Activated T-cell treated with anti-CD3 and anti-CD28 coated beads, Interleukin-2, amount 50 U/mL, for 24 hours (primary cell): ENCODE measurements at regions not wholly inside any gene's neighbourhood (a gene's known extent, or its start where the extent isn't known, plus 50 kb on each side); places are given as distances from the start of the nearest gene placed in this dataset.
"Not testable (repeated sequence)": the region's sequence is repeated elsewhere in the genome, so short reads cannot be mapped to it uniquely, and the experiment has no call there.

Source experiments
- DNase-seq: peaks from one replicate; pipeline ENCODE4 v3.0.0-alpha.2; 2020
- H3K27ac Mint-ChIP-seq: 2 replicates; pipeline ENCODE4 v1.8.0; 2020; ENCODE audit warnings: mild to moderate bottlenecking, mixed read lengths
- H3K27me3 Mint-ChIP-seq: 2 replicates; pipeline ENCODE4 v1.8.0; 2020; ENCODE audit warnings: mixed read lengths
- H3K36me3 Mint-ChIP-seq: 2 replicates; pipeline ENCODE4 v1.8.0; 2020; ENCODE audit warnings: low read depth, mixed read lengths
- H3K4me1 Mint-ChIP-seq: 2 replicates; pipeline ENCODE4 v1.8.0; 2020; ENCODE audit warnings: low read depth, mixed read lengths
- H3K4me3 Mint-ChIP-seq: 2 replicates; pipeline ENCODE4 v1.8.0; 2020; ENCODE audit warnings: mild to moderate bottlenecking, moderate library complexity, mixed read lengths
- H3K9me3 Mint-ChIP-seq: 2 replicates; pipeline ENCODE4 v1.8.0; 2020; ENCODE audit warnings: mixed read lengths

DNA sequence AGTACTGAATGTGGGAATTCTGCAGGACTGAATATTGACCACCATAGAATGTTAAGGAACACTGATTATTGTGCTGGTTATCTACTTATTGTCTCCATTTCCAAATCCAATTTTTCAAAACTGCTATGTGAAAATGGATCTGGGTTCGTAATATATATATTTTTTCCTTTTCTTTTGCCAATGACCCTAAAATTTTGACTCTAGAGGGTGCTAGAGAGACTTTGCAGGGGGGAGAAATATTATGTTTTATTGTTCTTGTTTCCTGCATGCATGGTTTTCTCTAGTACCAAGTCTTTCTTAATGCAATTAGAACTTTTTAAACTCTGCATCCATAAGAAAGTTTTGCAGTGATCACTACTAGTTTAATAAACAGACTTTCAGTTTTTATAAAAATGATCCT lies 1256.9 kb downstream of the BRINP3 start:
- H3K27ac Mint-ChIP-seq: no peak overlapping the region
- no peak overlapping the region for H3K4me3 Mint-ChIP-seq
- H3K4me1 Mint-ChIP-seq: no peaks in the 10 kb centered on the region
- no peaks in the 10 kb centered on the region for H3K36me3 Mint-ChIP-seq
- peaks cover 11% of the 10 kb centered on the region for H3K9me3 Mint-ChIP-seq
- no peak for DNase-seq
- no peaks in the 10 kb centered on the region for H3K27me3 Mint-ChIP-seq

DNA sequence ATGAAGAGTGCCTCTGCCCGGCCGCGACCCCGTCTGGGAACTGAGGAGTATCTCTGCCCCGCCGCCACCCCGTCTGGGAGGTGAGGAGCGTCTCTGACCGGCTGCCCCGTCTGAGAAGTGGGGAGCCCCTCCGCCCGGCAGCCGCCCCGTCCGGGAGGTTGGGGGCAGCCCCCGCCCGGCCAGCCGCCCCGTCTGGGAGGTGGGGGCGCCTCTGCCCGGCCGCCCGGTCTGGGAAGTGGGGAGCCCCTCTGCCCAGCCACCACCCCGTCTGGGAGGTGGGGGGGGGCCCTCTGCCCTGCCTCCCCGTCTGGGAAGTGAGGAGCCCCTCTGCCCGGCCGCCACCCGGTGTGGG lies 1251.9 kb downstream of the BRINP3 start:
- not testable (repeated sequence) for H3K27ac Mint-ChIP-seq, H3K4me1 Mint-ChIP-seq, H3K4me3 Mint-ChIP-seq, DNase-seq, H3K27me3 Mint-ChIP-seq, H3K36me3 Mint-ChIP-seq
- H3K9me3 Mint-ChIP-seq: peaks cover 11% of the 10 kb centered on the region

DNA sequence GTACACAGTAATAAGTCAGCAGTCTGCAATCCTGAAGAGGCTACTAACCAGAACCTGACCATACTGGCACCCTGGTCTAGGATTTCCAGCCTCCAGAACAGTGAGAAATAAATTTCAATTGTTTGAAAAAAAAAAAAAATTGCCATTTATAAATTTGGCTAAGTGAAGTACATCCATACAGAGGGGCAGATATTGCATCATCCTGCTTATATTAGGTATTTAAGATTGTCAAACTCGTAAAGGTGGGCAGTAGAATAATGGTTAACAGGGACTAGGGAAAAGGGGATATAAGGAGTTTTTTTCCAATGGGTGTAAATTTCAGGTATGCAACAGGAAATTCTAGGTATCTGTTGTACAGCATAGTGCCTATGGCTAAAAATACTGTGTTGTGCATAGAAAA lies 1250.9 kb downstream of the BRINP3 start:
- no peak overlapping the region for H3K27ac Mint-ChIP-seq
- peaks cover 9% of the 10 kb centered on the region for H3K9me3 Mint-ChIP-seq
- DNase-seq: no peak
- H3K4me1 Mint-ChIP-seq: no peaks in the 10 kb centered on the region
- H3K4me3 Mint-ChIP-seq: no peak overlapping the region
- no peaks in the 10 kb centered on the region for H3K27me3 Mint-ChIP-seq
- H3K36me3 Mint-ChIP-seq: no peaks in the 10 kb centered on the region

DNA sequence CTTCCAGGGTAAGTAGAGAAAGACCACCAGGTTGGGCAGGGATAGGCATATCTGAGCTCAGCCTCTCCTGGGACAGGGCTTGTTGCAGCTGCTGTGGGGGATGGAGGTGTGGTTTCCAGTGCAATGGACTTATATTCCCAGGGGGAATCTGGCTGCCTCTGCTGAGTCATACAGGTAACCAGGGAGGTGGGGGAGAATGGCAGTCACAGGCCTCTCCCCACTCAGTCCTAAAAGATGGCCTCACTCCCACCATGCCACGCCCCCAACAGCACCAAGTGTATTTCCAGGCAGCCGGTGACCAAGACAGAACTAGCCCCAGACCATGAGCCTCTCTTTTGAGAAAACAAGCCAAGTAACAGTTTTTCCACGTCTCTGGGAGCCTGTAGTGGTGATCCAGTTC lies 1240.7 kb downstream of the BRINP3 start:
- Mint-ChIP-seq H3K4me1 (no peaks in the 10 kb centered on the region), H3K9me3 (peaks cover 17% of the 10 kb centered on the region), H3K36me3 (no peaks in the 10 kb centered on the region), H3K27ac (no peak overlapping the region), H3K27me3 (no peaks in the 10 kb centered on the region), H3K4me3 (no peak overlapping the region)
- no peak for DNase-seq

DNA sequence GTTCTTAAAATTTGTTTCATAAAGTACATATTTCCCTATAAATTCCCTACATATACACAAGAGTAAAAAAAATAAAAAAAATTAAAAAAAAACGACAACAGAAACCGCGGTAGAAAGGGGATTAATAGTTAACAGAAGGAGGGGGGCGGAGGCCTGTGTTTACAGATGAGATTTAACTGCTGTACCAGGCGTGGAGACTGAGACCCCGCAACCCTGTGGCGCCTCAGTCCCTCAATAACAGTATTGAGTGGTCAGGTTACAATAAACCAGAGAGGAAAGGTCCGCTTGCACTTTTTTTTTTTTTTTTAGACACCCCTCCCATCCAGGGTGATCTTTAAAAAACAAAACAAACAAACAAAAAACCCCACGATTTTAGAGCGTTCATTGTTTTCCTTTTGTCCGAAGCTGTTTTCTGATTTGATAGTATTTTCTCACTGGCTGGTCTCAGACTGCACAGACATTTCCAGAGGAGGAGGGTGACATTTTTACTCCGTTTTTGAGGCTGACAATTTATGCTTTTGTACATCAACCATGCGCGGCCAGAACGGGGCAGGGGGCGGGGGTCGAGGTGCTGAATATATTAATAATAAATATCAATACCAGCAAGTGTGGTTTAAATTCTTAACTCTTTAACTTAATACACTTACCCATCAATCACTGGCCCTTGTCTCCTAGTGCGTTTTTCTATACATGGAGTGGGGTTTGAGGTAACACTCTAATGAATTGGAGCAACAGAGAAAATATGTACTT lies 1223.9 kb downstream of the BRINP3 start:
- Mint-ChIP-seq H3K4me3 (no peak overlapping the region), H3K27me3 (no peaks in the 10 kb centered on the region), H3K36me3 (no peaks in the 10 kb centered on the region), H3K27ac (no peak overlapping the region), H3K9me3 (peaks cover 14% of the 10 kb centered on the region), H3K4me1 (no peaks in the 10 kb centered on the region)
- no peak for DNase-seq

DNA sequence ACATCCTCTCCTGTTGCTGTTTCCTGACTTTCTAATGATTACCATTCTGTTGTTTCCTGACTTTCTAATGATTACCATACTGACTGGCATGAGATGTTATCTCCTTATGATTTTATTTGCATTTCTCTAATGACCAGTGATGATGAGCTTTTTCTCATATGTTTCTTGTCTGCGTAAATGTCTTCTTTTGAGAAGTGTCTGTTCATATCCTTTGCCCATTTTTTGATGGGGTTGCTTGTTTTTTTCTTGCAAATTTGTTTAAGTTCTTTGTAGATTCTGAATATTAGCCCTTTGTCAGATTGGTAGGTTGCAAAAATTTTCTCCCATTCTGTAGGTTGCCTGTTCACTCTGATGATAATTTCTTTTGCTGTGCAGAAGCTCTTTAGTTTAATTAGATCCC lies 1216.5 kb downstream of the BRINP3 start:
- H3K4me1 Mint-ChIP-seq, H3K4me3 Mint-ChIP-seq, H3K27me3 Mint-ChIP-seq, DNase-seq, H3K27ac Mint-ChIP-seq, H3K36me3 Mint-ChIP-seq: not testable (repeated sequence)
- H3K9me3 Mint-ChIP-seq: peaks cover 12% of the 10 kb centered on the region

DNA sequence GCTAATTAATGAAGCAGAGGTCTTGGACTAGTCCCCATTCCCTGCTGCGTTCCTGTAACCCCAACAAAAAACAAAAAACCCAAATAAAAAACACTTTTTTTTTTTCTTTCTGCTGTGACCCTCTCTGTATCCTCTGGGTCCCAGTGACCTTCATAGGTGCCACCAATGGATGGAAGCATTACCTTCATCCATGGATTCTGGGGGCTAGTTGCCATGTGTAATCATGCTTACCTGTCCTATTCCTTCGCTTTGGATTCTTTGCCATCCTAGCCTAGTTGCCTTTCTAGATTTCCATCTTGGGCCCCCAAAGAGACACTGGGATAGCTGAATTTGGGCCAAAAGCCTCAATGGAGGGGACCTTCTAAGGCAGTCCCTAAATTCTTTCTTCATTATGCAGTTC lies 1208.7 kb downstream of the BRINP3 start:
- no peak overlapping the region for H3K27ac Mint-ChIP-seq
- peaks cover 27% of the 10 kb centered on the region for H3K9me3 Mint-ChIP-seq
- no peak for DNase-seq
- H3K4me1 Mint-ChIP-seq: no peaks in the 10 kb centered on the region
- H3K36me3 Mint-ChIP-seq: no peaks in the 10 kb centered on the region
- no peak overlapping the region for H3K4me3 Mint-ChIP-seq
- H3K27me3 Mint-ChIP-seq: no peaks in the 10 kb centered on the region

DNA sequence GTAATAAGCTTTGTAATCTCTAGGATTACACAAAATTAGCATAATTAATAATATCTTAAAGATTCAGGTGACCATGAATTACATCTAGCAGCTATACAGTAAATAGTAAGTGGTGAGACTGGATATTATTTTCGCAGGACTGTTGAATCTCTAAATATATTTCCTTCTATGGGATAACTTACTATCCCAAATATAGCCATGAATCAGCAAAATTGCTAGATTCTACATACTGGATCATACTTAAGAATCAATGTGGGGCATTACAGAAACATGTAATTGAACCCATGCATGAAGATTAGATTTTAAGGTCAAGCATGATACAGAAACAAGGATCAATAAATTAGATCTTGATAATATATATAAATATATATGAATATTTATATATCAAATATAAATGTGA lies 1203.4 kb downstream of the BRINP3 start:
- DNase-seq: no peak
- Mint-ChIP-seq H3K4me1 (no peaks in the 10 kb centered on the region), H3K27me3 (no peaks in the 10 kb centered on the region), H3K9me3 (peaks cover 17% of the 10 kb centered on the region), H3K36me3 (no peaks in the 10 kb centered on the region), H3K27ac (no peak overlapping the region), H3K4me3 (no peak overlapping the region)

DNA sequence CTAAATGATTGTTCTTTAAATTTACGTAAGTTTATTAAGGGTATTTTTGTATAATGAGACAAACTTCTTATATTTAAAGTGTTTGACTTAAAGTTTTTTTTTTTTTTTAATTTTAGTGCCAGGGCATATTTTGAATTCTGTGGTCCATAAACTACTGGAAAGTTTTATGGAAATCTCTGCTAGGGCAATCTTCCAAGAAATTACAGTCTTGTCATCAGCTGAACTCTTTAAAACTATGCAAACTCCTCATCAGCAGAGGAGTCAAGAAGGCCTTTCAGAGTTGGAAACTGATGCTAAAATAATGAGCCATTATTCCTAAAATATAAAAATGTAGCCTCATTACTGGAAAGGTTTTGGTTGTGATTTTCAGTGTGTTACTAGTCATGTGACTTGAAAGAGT lies 1201.9 kb downstream of the BRINP3 start:
- H3K36me3 Mint-ChIP-seq: no peaks in the 10 kb centered on the region
- H3K9me3 Mint-ChIP-seq: peaks cover 18% of the 10 kb centered on the region
- no peaks in the 10 kb centered on the region for H3K27me3 Mint-ChIP-seq
- no peak overlapping the region for H3K4me3 Mint-ChIP-seq
- no peak for DNase-seq
- no peak overlapping the region for H3K27ac Mint-ChIP-seq
- no peaks in the 10 kb centered on the region for H3K4me1 Mint-ChIP-seq

DNA sequence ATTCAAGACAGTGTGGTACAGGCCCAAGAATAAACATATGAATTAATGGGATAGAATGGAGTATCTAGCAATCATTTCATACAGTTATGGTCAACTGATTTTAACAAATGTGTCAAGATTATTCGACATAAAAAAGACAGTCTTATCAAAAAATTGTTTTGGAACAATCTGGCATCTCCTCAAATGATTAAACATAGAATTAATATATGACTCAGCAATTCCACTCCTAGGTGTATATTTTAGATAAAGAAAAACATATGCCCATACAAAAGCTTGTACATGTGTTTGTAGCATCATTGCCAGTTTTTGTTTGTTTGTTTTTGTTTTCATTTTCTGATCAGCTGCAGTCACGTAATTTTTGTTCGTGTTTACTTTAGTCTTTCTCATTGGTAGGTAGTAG lies 1188.3 kb downstream of the BRINP3 start:
- Mint-ChIP-seq H3K36me3 (no peaks in the 10 kb centered on the region), H3K9me3 (peaks cover 13% of the 10 kb centered on the region), H3K4me3 (no peak overlapping the region), H3K27ac (no peak overlapping the region), H3K27me3 (no peaks in the 10 kb centered on the region), H3K4me1 (no peaks in the 10 kb centered on the region)
- DNase-seq: no peak

DNA sequence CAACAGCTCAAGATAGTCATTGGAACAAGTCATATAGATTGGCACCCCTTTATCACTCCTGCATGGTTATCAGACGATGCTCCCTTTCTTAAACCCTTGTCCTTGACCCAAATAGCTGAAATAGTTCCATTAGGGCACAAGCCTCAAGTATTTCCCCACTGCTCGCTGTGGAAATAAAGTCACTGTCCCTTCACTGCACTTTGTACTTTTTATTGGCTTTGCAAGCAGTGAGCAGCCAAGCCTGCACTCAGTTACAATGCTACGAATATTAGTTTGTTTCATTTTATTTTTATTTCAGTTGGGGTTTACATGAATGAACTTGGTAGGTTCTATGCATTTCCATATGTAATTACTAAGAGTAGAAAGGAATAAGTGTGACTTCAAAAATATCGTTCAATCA lies 1176.4 kb downstream of the BRINP3 start:
- H3K36me3 Mint-ChIP-seq: no peaks in the 10 kb centered on the region
- no peaks in the 10 kb centered on the region for H3K27me3 Mint-ChIP-seq
- DNase-seq: no peak
- no peak overlapping the region for H3K27ac Mint-ChIP-seq
- no peaks in the 10 kb centered on the region for H3K4me1 Mint-ChIP-seq
- no peak overlapping the region for H3K4me3 Mint-ChIP-seq
- peaks cover 7% of the 10 kb centered on the region for H3K9me3 Mint-ChIP-seq

DNA sequence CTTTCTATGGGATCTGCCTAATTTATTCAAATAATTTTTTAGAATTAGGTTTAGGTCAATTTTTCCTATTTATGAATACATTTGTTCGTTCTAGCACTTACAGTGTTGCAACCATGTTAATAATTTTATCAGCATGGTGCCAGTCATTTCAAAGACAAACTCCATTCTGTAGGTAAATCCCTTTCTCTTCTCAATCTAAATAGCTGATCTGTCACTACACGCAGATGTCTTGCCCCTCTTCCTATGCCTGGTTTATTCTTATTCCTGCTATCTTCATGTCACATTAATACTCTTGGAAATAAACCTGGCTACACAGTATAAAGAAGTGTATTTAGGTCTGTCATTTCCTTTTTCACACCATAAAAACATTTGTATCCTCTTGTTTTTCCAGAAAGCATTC lies 1172.4 kb downstream of the BRINP3 start:
- no peaks in the 10 kb centered on the region for H3K36me3 Mint-ChIP-seq
- no peaks in the 10 kb centered on the region for H3K4me1 Mint-ChIP-seq
- H3K4me3 Mint-ChIP-seq: no peak overlapping the region
- no peak for DNase-seq
- H3K27me3 Mint-ChIP-seq: no peaks in the 10 kb centered on the region
- no peak overlapping the region for H3K27ac Mint-ChIP-seq
- H3K9me3 Mint-ChIP-seq: peaks cover 1% of the 10 kb centered on the region

DNA sequence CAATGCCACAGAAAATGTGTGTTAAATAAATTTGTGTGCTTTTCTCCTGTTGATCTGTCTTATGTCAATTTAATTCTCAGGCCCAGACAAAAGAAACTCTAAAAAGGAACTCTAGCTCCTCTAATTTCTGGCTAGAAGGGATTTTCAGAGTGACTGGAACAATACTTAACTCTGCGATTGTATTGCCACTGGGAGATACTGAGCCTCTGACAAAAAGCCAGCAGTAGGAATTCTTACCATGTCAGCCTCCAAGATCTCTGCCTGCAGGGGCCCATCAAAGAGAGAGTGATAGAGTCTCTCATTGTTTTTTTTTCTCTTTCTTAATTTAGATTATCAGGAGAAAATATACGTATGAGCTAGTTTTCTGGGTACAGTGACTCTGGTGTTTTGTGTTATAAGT lies 1165.7 kb downstream of the BRINP3 start:
- Mint-ChIP-seq H3K36me3 (no peaks in the 10 kb centered on the region), H3K27ac (no peak overlapping the region), H3K4me3 (no peak overlapping the region), H3K4me1 (no peaks in the 10 kb centered on the region), H3K27me3 (no peaks in the 10 kb centered on the region), H3K9me3 (peaks cover 13% of the 10 kb centered on the region)
- no peak for DNase-seq

DNA sequence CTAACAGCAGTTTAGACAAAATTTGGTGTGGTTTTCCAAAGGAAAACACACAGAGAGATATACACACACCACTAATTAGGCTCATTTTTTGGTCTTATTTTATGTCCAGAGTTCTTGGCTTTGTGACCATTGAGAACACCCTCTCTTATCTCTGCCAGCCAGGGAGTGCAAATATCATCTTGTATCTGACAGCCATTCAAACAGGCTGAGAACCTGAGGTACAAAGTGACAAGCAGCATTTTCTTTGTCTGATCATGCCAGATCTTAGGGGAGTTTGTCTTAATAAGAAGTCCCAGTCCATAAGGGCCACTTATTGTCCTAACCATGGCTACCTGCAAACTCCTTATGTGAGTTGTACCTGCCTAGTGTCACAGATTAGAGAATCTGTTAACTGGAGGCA lies 1165.2 kb downstream of the BRINP3 start:
- no peaks in the 10 kb centered on the region for H3K27me3 Mint-ChIP-seq
- no peaks in the 10 kb centered on the region for H3K4me1 Mint-ChIP-seq
- DNase-seq: no peak
- peaks cover 14% of the 10 kb centered on the region for H3K9me3 Mint-ChIP-seq
- H3K27ac Mint-ChIP-seq: no peak overlapping the region
- H3K36me3 Mint-ChIP-seq: no peaks in the 10 kb centered on the region
- no peak overlapping the region for H3K4me3 Mint-ChIP-seq

DNA sequence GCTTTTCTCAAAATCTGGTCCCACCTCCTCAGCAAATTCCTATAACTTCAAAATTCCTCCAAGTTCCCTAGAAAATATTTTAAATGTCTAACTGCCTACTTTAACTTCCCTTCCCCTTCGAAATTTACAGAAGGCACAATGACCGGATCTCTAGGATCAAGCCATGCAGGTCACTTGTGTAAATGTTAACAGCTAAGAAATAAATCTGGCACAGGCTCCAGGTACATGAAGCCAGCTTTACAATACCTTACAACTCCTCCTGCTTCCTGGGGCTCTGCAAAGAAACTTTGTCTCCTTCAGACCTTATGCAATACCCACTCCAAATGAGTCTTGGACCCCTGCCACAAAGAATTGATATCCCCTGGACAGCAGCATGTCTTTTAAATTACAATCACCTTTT lies 1164.2 kb downstream of the BRINP3 start:
- Mint-ChIP-seq H3K9me3 (peaks cover 14% of the 10 kb centered on the region), H3K4me3 (no peak overlapping the region), H3K27ac (no peak overlapping the region), H3K4me1 (no peaks in the 10 kb centered on the region), H3K27me3 (no peaks in the 10 kb centered on the region), H3K36me3 (no peaks in the 10 kb centered on the region)
- DNase-seq: no peak
